Activated naive CD4-positive, alpha-beta T cell treated with anti-CD3 and anti-CD28 coated beads, Interleukin-2, amount 10 ng/mL, durations not matched to agents 7 days and 5 days (primary cell): ENCODE measurements at regions not wholly inside any gene's neighbourhood (a gene's known extent, or its start where the extent isn't known, plus 50 kb on each side); places are given as distances from the start of the nearest gene placed in this dataset.

Experiments used
- CTCF ChIA-PET: fragments of 350-600 bp; sonication (Branson Sonifier 250); formaldehyde crosslinking; loops from one replicate; lab custom pipeline; 2021; ENCODE audit warnings: antibody characterized with exemption; lab: Charles Lee
- DNase-seq: peaks from one replicate; pipeline ENCODE4 v3.0.0-alpha.2; 2020
- H3K27ac Mint-ChIP-seq: one replicate; pipeline ENCODE4 v1.8.0; 2021; ENCODE audit warnings: mild to moderate bottlenecking, moderate library complexity, mixed read lengths
- H3K27me3 Mint-ChIP-seq: one replicate; pipeline ENCODE4 v1.8.0; 2021; ENCODE audit warnings: mild to moderate bottlenecking, mixed read lengths
- H3K36me3 Mint-ChIP-seq: one replicate; pipeline ENCODE4 v1.8.0; 2021; ENCODE audit warnings: mixed read lengths
- H3K4me1 Mint-ChIP-seq: one replicate; pipeline ENCODE4 v1.8.0; 2021; ENCODE audit warnings: mixed read lengths
- H3K4me3 Mint-ChIP-seq: one replicate; pipeline ENCODE4 v1.8.0; 2021; ENCODE audit warnings: mild to moderate bottlenecking, moderate library complexity, mixed read lengths
- H3K9me3 Mint-ChIP-seq: one replicate; pipeline ENCODE4 v1.8.0; 2021; ENCODE audit warnings: mixed read lengths

DNA sequence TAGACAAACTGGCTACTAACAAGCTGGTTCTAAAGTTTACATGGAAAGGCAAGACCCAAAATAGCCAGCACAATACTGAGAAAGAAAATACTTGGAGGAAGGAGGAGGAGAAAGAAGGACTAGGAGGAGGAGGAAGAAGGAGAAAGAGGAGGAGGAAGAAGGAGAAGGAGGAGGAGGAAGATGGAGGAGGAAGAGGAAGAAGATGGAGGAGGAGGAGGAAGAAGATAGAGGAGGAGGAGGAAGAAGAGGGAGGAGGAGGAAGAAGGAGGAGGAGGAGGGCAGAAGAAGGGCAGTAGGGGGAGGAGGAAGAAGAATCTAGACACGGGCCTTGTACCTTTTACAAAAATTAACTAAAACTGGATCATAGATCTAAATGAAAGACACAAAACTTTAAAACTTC lies 92.6 kb downstream of the METTL4 start:
- Mint-ChIP-seq H3K27ac (no peak overlapping the region), H3K9me3 (no peaks in the 10 kb centered on the region), H3K27me3 (peaks cover 9% of the 10 kb centered on the region), H3K4me1 (no peaks in the 10 kb centered on the region), H3K4me3 (no peak overlapping the region), H3K36me3 (no peaks in the 10 kb centered on the region)
- no peak for DNase-seq
- CTCF ChIA-PET: no interaction called here

DNA sequence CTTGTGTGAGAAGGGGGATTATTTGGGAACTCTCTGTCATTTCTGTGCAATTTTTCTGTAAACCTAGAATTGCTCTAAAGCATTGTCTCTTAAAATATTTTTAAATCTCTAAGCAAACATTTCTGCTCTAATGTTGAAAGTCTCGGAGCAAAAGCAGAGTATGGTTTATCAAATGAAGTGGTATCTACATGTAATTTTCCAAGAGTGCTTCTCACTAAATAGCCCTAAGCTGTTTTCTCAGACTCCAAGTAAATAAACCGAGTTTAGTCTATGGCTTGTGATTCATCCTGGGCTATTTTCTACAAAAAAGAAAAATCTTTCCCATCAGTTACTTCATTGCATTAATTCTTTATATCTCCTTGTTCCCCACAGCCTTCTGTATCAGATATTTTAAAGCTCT lies 90.8 kb downstream of the METTL4 start:
- no peak overlapping the region for H3K27ac Mint-ChIP-seq
- peaks cover 5% of the 10 kb centered on the region for H3K27me3 Mint-ChIP-seq
- H3K4me1 Mint-ChIP-seq: no peaks in the 10 kb centered on the region
- DNase-seq: no peak
- no peaks in the 10 kb centered on the region for H3K36me3 Mint-ChIP-seq
- H3K4me3 Mint-ChIP-seq: no peak overlapping the region
- CTCF ChIA-PET: no interaction called here
- no peaks in the 10 kb centered on the region for H3K9me3 Mint-ChIP-seq

GRCh38 chr18:2482706-2483475 lies 88.4 kb downstream of the METTL4 start:
- Mint-ChIP-seq H3K4me3 (no peak overlapping the region), H3K4me1 (no peaks in the 10 kb centered on the region), H3K9me3 (no peaks in the 10 kb centered on the region), H3K27me3 (peaks cover 5% of the 10 kb centered on the region), H3K36me3 (no peaks in the 10 kb centered on the region), H3K27ac (no peak overlapping the region)
- DNase-seq: no peak
- CTCF ChIA-PET: no interaction called here

GRCh38 chr18:2485983-2486382 lies 85.3 kb downstream of the METTL4 start:
- no peaks in the 10 kb centered on the region for H3K9me3 Mint-ChIP-seq
- no peaks in the 10 kb centered on the region for H3K27me3 Mint-ChIP-seq
- no peaks in the 10 kb centered on the region for H3K36me3 Mint-ChIP-seq
- no peak for DNase-seq
- CTCF ChIA-PET: no interaction called here
- no peak overlapping the region for H3K4me3 Mint-ChIP-seq
- H3K27ac Mint-ChIP-seq: no peak overlapping the region
- no peaks in the 10 kb centered on the region for H3K4me1 Mint-ChIP-seq

- no peaks in the 10 kb centered on the region for H3K4me1 Mint-ChIP-seq
- DNase-seq: no peak
- CTCF ChIA-PET: no interaction called here
- H3K4me3 Mint-ChIP-seq: no peak overlapping the region
- no peak overlapping the region for H3K27ac Mint-ChIP-seq
- no peaks in the 10 kb centered on the region for H3K36me3 Mint-ChIP-seq
- H3K9me3 Mint-ChIP-seq: no peaks in the 10 kb centered on the region
- no peaks in the 10 kb centered on the region for H3K27me3 Mint-ChIP-seq
These were observed 84.9 kb downstream of the METTL4 start for GRCh38 chr18:2486426-2486825.
